ENCODE measurements at regions not wholly inside any gene's neighbourhood (a gene's known extent, or its start where the extent isn't known, plus 50 kb on each side); places are given as distances from the start of the nearest gene placed in this dataset.

- no peaks in the 10 kb centered on the region for H3K4me1 Mint-ChIP-seq
- H3K27ac Mint-ChIP-seq, result no peak overlapping the region
Measured at GRCh38 chr2:145423809-145424208, 903.9 kb upstream of the ZEB2 start.

GRCh38 chr2:145422576-145422975 is 902.7 kb upstream of the ZEB2 start:
- Mint-ChIP-seq H3K4me3 (no peak overlapping the region), H3K27me3 (ENCODE audit: low read depth in 3 of 3) (peaks cover 6 to 9% (median 7%) of the 10 kb centered on the region in 3 donors), H3K27ac (no peak overlapping the region), H3K9me3 (peaks cover 10 to 30% (median 20%) of the 10 kb centered on the region in 6 donors), H3K4me1 (no peaks in the 10 kb centered on the region), H3K36me3 (peaks cover 8 to 16% (median 8%) of the 10 kb centered on the region in 3 donors)
- no peak for DNase-seq

More at GRCh38 chr2:145423809-145424208, 903.9 kb upstream of the ZEB2 start:
- Mint-ChIP-seq H3K4me3 (no peak overlapping the region), H3K36me3 (peaks cover 8 to 16% (median 8%) of the 10 kb centered on the region in 3 donors), H3K9me3 (peaks cover 9 to 30% (median 20%) of the 10 kb centered on the region in 6 donors), H3K27me3 (ENCODE audit: low read depth in 3 of 3) (peaks cover 8 to 10% (median 9%) of the 10 kb centered on the region in 3 donors)
- no peak for DNase-seq

GRCh38 chr2:145421841-145422240 is 901.9 kb upstream of the ZEB2 start:
- peaks cover 10 to 30% (median 20%) of the 10 kb centered on the region in 6 donors for H3K9me3 Mint-ChIP-seq
- no peak overlapping the region for H3K4me3 Mint-ChIP-seq
- no peak overlapping the region for H3K27ac Mint-ChIP-seq
- no peaks in the 10 kb centered on the region for H3K4me1 Mint-ChIP-seq
- H3K36me3 Mint-ChIP-seq, result peaks cover 8 to 16% (median 8%) of the 10 kb centered on the region in 3 donors
- no peak for DNase-seq
- peaks cover 6 to 9% (median 7%) of the 10 kb centered on the region in 3 donors for H3K27me3 Mint-ChIP-seq (ENCODE audit: low read depth in 3 of 3)

GRCh38 chr2:145416640-145417039 is 896.7 kb upstream of the ZEB2 start:
- peaks cover 5 to 9% (median 8%) of the 10 kb centered on the region in 3 donors for H3K27me3 Mint-ChIP-seq (ENCODE audit: low read depth in 3 of 3)

GRCh38 chr2:145415151-145415550 is 895.2 kb upstream of the ZEB2 start:
- Mint-ChIP-seq H3K4me1 (peaks cover 16 to 24% of the 10 kb centered on the region in 2 donors), H3K4me3 (no peak overlapping the region), H3K36me3 (no peaks in the 10 kb centered on the region), H3K27ac (no peak overlapping the region), H3K27me3 (ENCODE audit: low read depth in 3 of 3) (peaks cover 5 to 12% (median 8%) of the 10 kb centered on the region in 3 donors), H3K9me3 (peaks cover 0 to 6% (median 0%) of the 10 kb centered on the region in 6 donors)
- DNase-seq, result no peak

More at GRCh38 chr2:145416640-145417039, 896.7 kb upstream of the ZEB2 start:
- Mint-ChIP-seq H3K9me3 (peaks cover 3 to 12% (median 9%) of the 10 kb centered on the region in 6 donors), H3K4me1 (peaks cover 4 to 9% of the 10 kb centered on the region in 2 donors), H3K36me3 (peaks cover 0 to 8% (median 7%) of the 10 kb centered on the region in 3 donors), H3K4me3 (no peak overlapping the region), H3K27ac (no peak overlapping the region)
- DNase-seq, result no peak

GRCh38 chr2:145413261-145414030 is 893.5 kb upstream of the ZEB2 start:
- Mint-ChIP-seq H3K9me3 (no peaks in the 10 kb centered on the region), H3K27me3 (ENCODE audit: low read depth in 3 of 3) (peaks cover 9 to 15% (median 10%) of the 10 kb centered on the region in 3 donors), H3K36me3 (no peaks in the 10 kb centered on the region), H3K4me1 (peaks cover 16 to 24% of the 10 kb centered on the region in 2 donors), H3K27ac (no peak overlapping the region), H3K4me3 (no peak overlapping the region)
- no peak for DNase-seq

GRCh38 chr2:145412155-145412554 is 892.2 kb upstream of the ZEB2 start:
- Mint-ChIP-seq H3K9me3 (no peaks in the 10 kb centered on the region), H3K27ac (no peak overlapping the region), H3K4me3 (no peak overlapping the region), H3K27me3 (ENCODE audit: low read depth in 3 of 3) (peaks cover 12 to 19% (median 15%) of the 10 kb centered on the region in 3 donors), H3K4me1 (peaks cover 16 to 24% of the 10 kb centered on the region in 2 donors), H3K36me3 (peaks cover 0 to 4% (median 2%) of the 10 kb centered on the region in 3 donors)
- DNase-seq, result no peak

- H3K9me3 Mint-ChIP-seq, result no peaks in the 10 kb centered on the region
- H3K27me3 Mint-ChIP-seq (ENCODE audit: low read depth in 3 of 3), result peaks cover 12 to 22% (median 15%) of the 10 kb centered on the region in 3 donors
- peak; percentile 43 to 58 (median 55) for DNase-seq
- H3K27ac Mint-ChIP-seq, result peak overlapping the region in 1 of 6 donors; percentile 40
- peaks cover 0 to 4% (median 2%) of the 10 kb centered on the region in 3 donors for H3K36me3 Mint-ChIP-seq
- peaks cover 16 to 24% of the 10 kb centered on the region in 2 donors for H3K4me1 Mint-ChIP-seq
- peak overlapping the region; percentile 9 to 60 (median 34) for H3K4me3 Mint-ChIP-seq
Measured at GRCh38 chr2:145411493-145411892, 891.6 kb upstream of the ZEB2 start.

GRCh38 chr2:145410086-145410485 is 890.2 kb upstream of the ZEB2 start:
- no peak for DNase-seq
- Mint-ChIP-seq H3K36me3 (peaks cover 0 to 4% (median 2%) of the 10 kb centered on the region in 3 donors), H3K27ac (no peak overlapping the region), H3K4me1 (peaks cover 16 to 24% of the 10 kb centered on the region in 2 donors), H3K9me3 (no peaks in the 10 kb centered on the region), H3K4me3 (no peak overlapping the region), H3K27me3 (ENCODE audit: low read depth in 3 of 3) (peaks cover 14 to 19% (median 15%) of the 10 kb centered on the region in 3 donors)

- H3K27me3 Mint-ChIP-seq (ENCODE audit: low read depth in 3 of 3), result peaks cover 13 to 19% (median 13%) of the 10 kb centered on the region in 3 donors
- H3K4me1 Mint-ChIP-seq, result peaks cover 16 to 24% of the 10 kb centered on the region in 2 donors
- H3K4me3 Mint-ChIP-seq, result no peak overlapping the region
- no peak for DNase-seq
- no peak overlapping the region for H3K27ac Mint-ChIP-seq
- no peaks in the 10 kb centered on the region for H3K9me3 Mint-ChIP-seq
- H3K36me3 Mint-ChIP-seq, result peaks cover 0 to 4% (median 2%) of the 10 kb centered on the region in 3 donors
Measured at GRCh38 chr2:145408980-145409379, 889.1 kb upstream of the ZEB2 start.

GRCh38 chr2:145404690-145405089 is 884.8 kb upstream of the ZEB2 start:
- peaks cover 4 to 16% (median 8%) of the 10 kb centered on the region in 3 donors for H3K27me3 Mint-ChIP-seq (ENCODE audit: low read depth in 3 of 3)
- no peak for DNase-seq
- H3K27ac Mint-ChIP-seq, result no peak overlapping the region
- H3K9me3 Mint-ChIP-seq, result no peaks in the 10 kb centered on the region
- H3K4me3 Mint-ChIP-seq, result no peak overlapping the region
- peaks cover 0 to 4% (median 2%) of the 10 kb centered on the region in 3 donors for H3K36me3 Mint-ChIP-seq
- H3K4me1 Mint-ChIP-seq, result no peaks in the 10 kb centered on the region

GRCh38 chr2:145402706-145403277 is 882.9 kb upstream of the ZEB2 start:
- Mint-ChIP-seq H3K27me3 (ENCODE audit: low read depth in 3 of 3) (peaks cover 2 to 9% (median 2%) of the 10 kb centered on the region in 3 donors), H3K9me3 (no peaks in the 10 kb centered on the region), H3K27ac (no peak overlapping the region), H3K4me1 (no peaks in the 10 kb centered on the region), H3K4me3 (no peak overlapping the region), H3K36me3 (peaks cover 0 to 4% (median 2%) of the 10 kb centered on the region in 3 donors)
- no peak for DNase-seq

- H3K36me3 Mint-ChIP-seq, result no peaks in the 10 kb centered on the region
- H3K4me1 Mint-ChIP-seq, result no peaks in the 10 kb centered on the region
- H3K4me3 Mint-ChIP-seq, result no peak overlapping the region
- no peak overlapping the region for H3K27ac Mint-ChIP-seq
- no peaks in the 10 kb centered on the region for H3K9me3 Mint-ChIP-seq
- no peaks in the 10 kb centered on the region for H3K27me3 Mint-ChIP-seq (ENCODE audit: low read depth in 3 of 3)
- no peak for DNase-seq
Measured at GRCh38 chr2:145399131-145399530, 879.2 kb upstream of the ZEB2 start.

GRCh38 chr2:145394181-145394580 is 874.3 kb upstream of the ZEB2 start:
- peaks cover 0 to 3% (median 0%) of the 10 kb centered on the region in 6 donors for H3K9me3 Mint-ChIP-seq

More at GRCh38 chr2:145394181-145394580, 874.3 kb upstream of the ZEB2 start:
- H3K36me3 Mint-ChIP-seq, result peaks cover 0 to 4% (median 0%) of the 10 kb centered on the region in 3 donors
- H3K4me3 Mint-ChIP-seq, result no peak overlapping the region
- H3K27ac Mint-ChIP-seq, result no peak overlapping the region
- DNase-seq, result no peak
- H3K4me1 Mint-ChIP-seq, result no peaks in the 10 kb centered on the region
- H3K27me3 Mint-ChIP-seq (ENCODE audit: low read depth in 3 of 3), result peaks cover 0 to 2% (median 2%) of the 10 kb centered on the region in 3 donors
